ENCODE measurements at regions not wholly inside any gene's neighbourhood (a gene's known extent, or its start where the extent isn't known, plus 50 kb on each side); places are given as distances from the start of the nearest gene placed in this dataset.

GRCh38 chr3:72542781-72543180, 305.5 kb downstream of the SHQ1 start:
- no peak overlapping the region for H2AFZ ChIP-seq (ENCODE audit: low read depth)
- H3K4me2 ChIP-seq = no peak overlapping the region
- ChIA-PET CTCF (interaction anchor here (0.7 kb wide), 1 partner anchor 439 kb away, joined by 3 read pairs; no protein-coding TSS in a partner anchor), POLR2A (no interaction called here)
- no peaks in the 10 kb centered on the region for H3F3A ChIP-seq (replicated peaks; ENCODE audit: insufficient read depth)
- H3K9me3 ChIP-seq = no peaks in the 10 kb centered on the region
- H3K27me3 ChIP-seq (ENCODE audit: insufficient read depth) = no peaks in the 10 kb centered on the region
- no peak overlapping the region for H3K9ac ChIP-seq
- H3K36me3 ChIP-seq (replicated peaks in 1 of 2; ENCODE audit: control insufficient read depth in 1 of 2, insufficient read depth in 2 of 2, low read length in 1 of 2) = no peaks in the 10 kb centered on the region
- no peaks in the 10 kb centered on the region for H4K20me1 ChIP-seq (ENCODE audit: insufficient read depth)
- H3K4me1 ChIP-seq (ENCODE audit: control insufficient read depth in 1 of 2, insufficient read depth in 2 of 2, low read depth in 1 of 2, low read length in 1 of 2) = no peaks in the 10 kb centered on the region
- no peaks in the 10 kb centered on the region for H3K79me2 ChIP-seq (ENCODE audit: insufficient read depth)
- 58% methylated on average over 6 of the region's 6 CpGs for WGBS (ENCODE audit: low lambda C conversion rate)
- no peak overlapping the region for H3K4me3 ChIP-seq (ENCODE audit: low read depth in 2 of 2, low read length in 1 of 2)
- DNase-seq = no peak
- TF ChIP-seq RAD21 (IDR thresholded peaks at IDR 0.05; ENCODE audit: low read length) (no peak), CHD2 (IDR thresholded peaks at IDR 0.05; ENCODE audit: low read length, partially characterized antibody) (no peak), YY1 (IDR thresholded peaks at IDR 0.05; ENCODE audit: low read depth) (no peak), NFIC (IDR thresholded peaks at IDR 0.05; ENCODE audit: borderline replicate concordance) (no peak), GABPA (IDR thresholded peaks at IDR 0.05; ENCODE audit: low read depth) (no peak), IRF3 (IDR thresholded peaks at IDR 0.05; ENCODE audit: low read depth, low read length) (no peak), USF2 (IDR thresholded peaks at IDR 0.05; ENCODE audit: borderline replicate concordance, low read depth, low read length) (no peak), POLR2AphosphoS5 (IDR thresholded peaks at IDR 0.05; ENCODE audit: low read depth, low read length) (no peak), EP300 (IDR thresholded peaks at IDR 0.05; ENCODE audit: borderline replicate concordance in 1 of 2, low read depth in 1 of 2, low read length in 1 of 2) (no peak), FOXM1 (IDR thresholded peaks at IDR 0.05; ENCODE audit: low read depth) (no peak), PBX3 (IDR thresholded peaks at IDR 0.05) (no peak), TAF1 (IDR thresholded peaks at IDR 0.05; ENCODE audit: borderline replicate concordance, low read depth, low read length) (no peak)
- H3K27ac ChIP-seq (ENCODE audit: low read depth in 2 of 2, low read length in 1 of 2) = no peak overlapping the region
- no peaks in the 10 kb centered on the region for H3K9me2 ChIP-seq

GRCh38 chr3:72539856-72540255, 308.4 kb downstream of the SHQ1 start:
- POLR2A ChIA-PET = no interaction called here
- Histone ChIP-seq H3K9me3 (no peaks in the 10 kb centered on the region), H3K36me3 (replicated peaks in 1 of 2; ENCODE audit: control insufficient read depth in 1 of 2, insufficient read depth in 2 of 2, low read length in 1 of 2) (no peaks in the 10 kb centered on the region), H3K27me3 (ENCODE audit: insufficient read depth) (no peaks in the 10 kb centered on the region; the same call in 1 of the 2 replicates), H3K79me2 (ENCODE audit: insufficient read depth) (no peaks in the 10 kb centered on the region), H3K4me2 (no peak overlapping the region), H3K4me3 (ENCODE audit: low read depth in 2 of 2, low read length in 1 of 2) (no peak overlapping the region), H2AFZ (ENCODE audit: low read depth) (no peak overlapping the region), H4K20me1 (ENCODE audit: insufficient read depth) (no peaks in the 10 kb centered on the region), H3K4me1 (ENCODE audit: control insufficient read depth in 1 of 2, insufficient read depth in 2 of 2, low read depth in 1 of 2, low read length in 1 of 2) (no peaks in the 10 kb centered on the region; a peak in 1 of 4 replicates), H3K9me2 (no peaks in the 10 kb centered on the region), H3K9ac (no peak overlapping the region), H3F3A (replicated peaks; ENCODE audit: insufficient read depth) (no peaks in the 10 kb centered on the region), H3K27ac (ENCODE audit: low read depth in 2 of 2, low read length in 1 of 2) (no peak overlapping the region)
- WGBS (ENCODE audit: low lambda C conversion rate) = 57% methylated on average over 5 of the region's 5 CpGs
- CTCF ChIA-PET = no interaction called here
- no peak for DNase-seq
- TF ChIP-seq ZBTB33 (IDR thresholded peaks at IDR 0.05; ENCODE audit: borderline replicate concordance, low read depth) (no peak), MAX (IDR thresholded peaks at IDR 0.05; ENCODE audit: low read depth) (no peak), FOXJ3 (CRISPR knock-in tag; IDR thresholded peaks at IDR 0.05) (no peak), EZH2phosphoT487 (IDR thresholded peaks at IDR 0.05; ENCODE audit: borderline replicate concordance, low read depth) (no peak), RCOR1 (IDR thresholded peaks at IDR 0.05; ENCODE audit: low read length) (no peak), USF1 (IDR thresholded peaks at IDR 0.05; ENCODE audit: borderline replicate concordance, low read depth) (no peak), TCF12 (IDR thresholded peaks at IDR 0.05) (no peak), TEAD4 (IDR thresholded peaks at IDR 0.05; ENCODE audit: borderline replicate concordance, insufficient read depth) (no peak), SMC3 (IDR thresholded peaks at IDR 0.05; ENCODE audit: low read depth, low read length) (no peak), RXRA (IDR thresholded peaks at IDR 0.05; ENCODE audit: borderline replicate concordance, low read depth) (no peak)
